HepG2 (cell line): ENCODE measurements at regions not wholly inside any gene's neighbourhood (a gene's known extent, or its start where the extent isn't known, plus 50 kb on each side); places are given as distances from the start of the nearest gene placed in this dataset.

ENCODE experiments used
- ATAC-seq: fragments of 200-7000 bp; cut with Tn5 transposase; 3 replicates; pipeline ENCODE4 v1.9.1; 2020; ENCODE audit warnings: mild to moderate bottlenecking, moderate library complexity
- BruUV-seq: library from RNA; stranded (reverse); fragments of 400-500 nt; replicated peaks from 2 replicates; lab custom pipeline; 2021; lab: Mats Ljungman, UMichigan
- CTCF ChIA-PET: fragments of 300-600 bp; formaldehyde crosslinking; extraction: SDS; loops from one replicate; lab custom pipeline; 2021; ENCODE audit warnings: low total read pairs, inconsistent platforms, low intra/inter-chr PET ratio; lab: Yijun Ruan, JAX
- POLR2A ChIA-PET: fragments of 350-600 bp; sonication (Branson Sonifier 250); formaldehyde crosslinking; loops from one replicate; lab custom pipeline; 2020; ENCODE audit warnings: antibody characterized with exemption, inconsistent platforms; lab: Yijun Ruan, JAX
- DNase-seq: peaks from one replicate; pipeline ENCODE4 v3.0.0-alpha.2; 2015; ENCODE audit warnings: low spot score
- FAIRE-seq: peaks from 3 replicates; lab custom pipeline; 2011; peaks lifted over from hg19 to GRCh38; lab: Jason Lieb, UNC
- H2AFZ ChIP-seq: one replicate; pipeline ENCODE4 v1.6.1; 2011; ENCODE audit warnings: low read length, inconsistent platforms
- H3K27ac ChIP-seq: fragments of 300-600 bp; 3 replicates; pipeline ENCODE4 v1.8.0; 2011; ENCODE audit warnings: mixed run types, mild to moderate bottlenecking, mixed read lengths, low read length, inconsistent platforms; ENCODE audit not compliant: insufficient read depth; ENCODE audit errors: extremely low read length
- H3K27me3 ChIP-seq, 2 experiments: fragments of 200-600 bp in 1 of 2; 2 replicates in 1 of 2; 3 replicates in 1 of 2; pipeline versions ENCODE4 v1.6.0 to v1.8.0; 2011; ENCODE audit warnings: low read length in 2 of 2, mild to moderate bottlenecking in 2 of 2, moderate library complexity in 2 of 2, inconsistent platforms in 1 of 2; ENCODE audit not compliant: insufficient read depth in 2 of 2, control insufficient read depth in 1 of 2
- H3K36me3 ChIP-seq, 2 experiments: fragments of 200-600 bp in 1 of 2; replicated peaks in 1 of 2; 2 replicates in 1 of 2; 3 replicates in 1 of 2; pipeline versions ENCODE4 v1.5.1 to v1.8.0; 2011; ENCODE audit warnings: low read length in 2 of 2, inconsistent platforms in 1 of 2; ENCODE audit not compliant: insufficient read depth in 2 of 2, control insufficient read depth in 1 of 2
- H3K4me1 ChIP-seq: 2 replicates; pipeline ENCODE4 v1.5.1; 2012; ENCODE audit warnings: low read length, inconsistent platforms; ENCODE audit not compliant: insufficient read depth
- H3K4me2 ChIP-seq: 2 replicates; pipeline ENCODE4 v1.6.0; 2011; ENCODE audit warnings: low read depth, low read length, inconsistent platforms
- H3K4me3 ChIP-seq, 3 experiments: fragments of 200-600 bp in 1 of 3; sonication (generic), shearing (Covaris generic) in 1 of 3; replicated peaks in 1 of 3; 2 replicates each; pipeline ENCODE4 v1.5.1; 2011 to 2016; ENCODE audit warnings: low read length in 3 of 3, inconsistent platforms in 2 of 3, low read depth in 2 of 3, mild to moderate bottlenecking in 2 of 3, control low read depth in 1 of 3, mixed read lengths in 1 of 3; ENCODE audit not compliant: insufficient read depth in 1 of 3
- H3K79me2 ChIP-seq: one replicate; pipeline ENCODE4 v1.6.1; 2011; ENCODE audit warnings: low read length, inconsistent platforms; ENCODE audit not compliant: insufficient read depth
- H3K9ac ChIP-seq: 2 replicates; pipeline ENCODE4 v1.6.0; 2011; ENCODE audit warnings: mild to moderate bottlenecking, low read depth, low read length, inconsistent platforms; ENCODE audit not compliant: insufficient read depth
- H3K9me3 ChIP-seq: 2 replicates; pipeline ENCODE4 v1.5.1; 2012; ENCODE audit warnings: mild to moderate bottlenecking, low read length
- H4K20me1 ChIP-seq: 2 replicates; pipeline ENCODE4 v1.6.0; 2011; ENCODE audit warnings: inconsistent platforms, mild to moderate bottlenecking, low read length, moderate library complexity; ENCODE audit not compliant: insufficient read depth
- ARNT ChIP-seq: fragments of 450-650 bp; IDR thresholded peaks from 2 replicates; pipeline ENCODE4 v1.6.1; 2017
- CREB1 ChIP-seq, 2 experiments: fragments of 450-650 bp in 1 of 2; IDR thresholded peaks; 2 replicates each; pipeline ENCODE4 v1.6.1; 2016 to 2017; ENCODE audit warnings: control low read depth in 1 of 2, mild to moderate bottlenecking in 1 of 2, missing compliant biosample characterization in 1 of 2, missing genetic modification characterization in 1 of 2
- KDM5A ChIP-seq: fragments of 200-600 bp; sonication (generic); IDR thresholded peaks from 2 replicates; pipeline ENCODE4 v1.7.0; 2018; ENCODE audit warnings: antibody characterized with exemption, mild to moderate bottlenecking, low read length, borderline replicate concordance
- MAFG ChIP-seq: sonication (generic); formaldehyde crosslinking; IDR thresholded peaks from 2 replicates; pipeline ENCODE4 v1.5.1; 2020; ENCODE audit warnings: mild to moderate bottlenecking, missing genetic modification reagents
- MXI1 ChIP-seq: IDR thresholded peaks from 3 replicates; pipeline ENCODE4 v1.6.1; 2012; ENCODE audit warnings: low read depth, low read length, inconsistent platforms, borderline replicate concordance
- PCBP1 ChIP-seq: fragments of 200-400 bp; formaldehyde crosslinking; IDR thresholded peaks from 2 replicates; pipeline ENCODE4 v1.6.1; 2017; ENCODE audit warnings: mild to moderate bottlenecking, low read depth, low read length, borderline replicate concordance
- SAFB2 ChIP-seq: sonication (generic); formaldehyde crosslinking; IDR thresholded peaks from 2 replicates; pipeline ENCODE4 v1.5.1; 2020; ENCODE audit warnings: missing genetic modification reagents, low read depth, mild to moderate bottlenecking, borderline replicate concordance
- ZBTB1 ChIP-seq: sonication (generic); formaldehyde crosslinking; IDR thresholded peaks from 2 replicates; pipeline ENCODE4 v1.4.0; 2020; ENCODE audit warnings: missing genetic modification reagents, borderline replicate concordance
- ZBTB38 ChIP-seq: sonication (generic); formaldehyde crosslinking; IDR thresholded peaks from 2 replicates; pipeline ENCODE4 v1.5.1; 2020; ENCODE audit warnings: mild to moderate bottlenecking, missing genetic modification reagents
- ZFP36L2 ChIP-seq: sonication (generic); formaldehyde crosslinking; IDR thresholded peaks from 2 replicates; pipeline ENCODE4 v1.4.0; 2020; ENCODE audit warnings: missing genetic modification reagents
- ZFP41 ChIP-seq: sonication (generic); formaldehyde crosslinking; IDR thresholded peaks from 2 replicates; pipeline ENCODE4 v1.4.0; 2020; ENCODE audit warnings: mild to moderate bottlenecking, missing genetic modification reagents, borderline replicate concordance
- ZNF235 ChIP-seq: sonication (generic); formaldehyde crosslinking; IDR thresholded peaks from 2 replicates; pipeline ENCODE4 v1.8.1; 2023; ENCODE audit warnings: mild to moderate bottlenecking, missing genetic modification reagents, borderline replicate concordance
- ZNF329 ChIP-seq: sonication (generic); formaldehyde crosslinking; IDR thresholded peaks from 2 replicates; pipeline ENCODE4 v1.9.0; 2021; ENCODE audit warnings: low read depth, mild to moderate bottlenecking, missing genetic modification reagents
- ZNF432 ChIP-seq: sonication (generic); formaldehyde crosslinking; IDR thresholded peaks from 2 replicates; pipeline ENCODE4 v1.5.0; 2020; ENCODE audit warnings: missing genetic modification reagents, mild to moderate bottlenecking, borderline replicate concordance
- WGBS: methylation state at CpG from one replicate; pipeline ENCODE4 v1.1.6; 2017; ENCODE audit warnings: low lambda C conversion rate; 5-methylcytosine and 5-hydroxymethylcytosine counted together
- in situ Hi-C: cut with HindIII; loops from 2 replicates; pipeline ENCODE4 v1.10.0; 2017; ENCODE audit warnings: low pct_unique_long_range_greater_than_20kb; ENCODE audit not compliant: extremely low pct_ligation_motif_present
- intact Hi-C: fragments of 100-400 bp; cut with micrococcal nuclease; formaldehyde crosslinking; loops from one replicate; pipeline ENCODE4 v1.10.0; 2022; ENCODE audit not compliant: unreplicated experiment
- TF ChIP-seq, protein P1 (sequence below): sonication (generic); formaldehyde crosslinking; IDR thresholded peaks from 2 replicates; pipeline ENCODE4 v1.4.0; 2020; ENCODE audit warnings: missing genetic modification reagents; ENCODE audit errors: not compliant biosample characterization
- TF ChIP-seq, protein P2 (sequence below): sonication (generic); IDR thresholded peaks from 2 replicates; pipeline ENCODE4 v1.6.1; 2016; ENCODE audit warnings: low read depth, borderline replicate concordance
- TF ChIP-seq, protein P3 (sequence below): sonication (generic); formaldehyde crosslinking; IDR thresholded peaks from 2 replicates; pipeline ENCODE4 v1.5.1; 2020; ENCODE audit warnings: mild to moderate bottlenecking, missing genetic modification reagents, borderline replicate concordance

DNA sequence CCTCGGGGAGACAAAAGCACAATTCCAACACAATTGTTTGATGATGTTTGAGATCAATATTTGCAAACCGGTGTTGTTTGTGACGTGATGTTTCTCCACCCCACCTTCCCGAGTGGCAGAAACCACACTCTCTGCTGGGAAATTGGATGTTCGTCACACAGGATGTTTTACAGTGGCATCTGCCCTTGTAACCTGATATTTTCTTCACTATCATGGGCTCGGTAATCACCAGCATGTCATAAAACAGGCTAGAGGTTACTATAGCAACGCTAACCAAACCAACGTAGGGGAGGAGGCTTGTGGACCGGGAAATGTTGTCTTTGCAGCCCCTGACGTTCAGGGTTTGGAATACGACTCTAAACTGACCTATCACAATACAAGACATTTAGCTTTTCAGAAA lies 454.5 kb downstream of the IRS2 start:
- Histone ChIP-seq H3K9me3 (peaks cover 18% of the 10 kb centered on the region; the same call in 1 of the 2 replicates), H3K9ac (no peak overlapping the region), H3K36me3 (no peaks in the 10 kb centered on the region), H3K27ac (no peak overlapping the region), H3K4me2 (no peak overlapping the region), H2AFZ (no peak overlapping the region), H4K20me1 (no peaks in the 10 kb centered on the region), H3K4me3 (no peak overlapping the region), H3K27me3 (no peaks in the 10 kb centered on the region; a peak in 1 of 5 replicates), H3K79me2 (no peaks in the 10 kb centered on the region), H3K4me1 (no peaks in the 10 kb centered on the region)
- ChIA-PET POLR2A (no interaction called here), CTCF (no interaction called here)
- in situ Hi-C loops (no loop called here), intact Hi-C loops (no loop called here)
- ATAC-seq (no peak), DNase-seq (no peak), FAIRE-seq (no peak)
- BruUV-seq, result no TSS peak
- WGBS, result 8% methylated on average over 9 of the region's 11 CpGs
- peak; percentile 53; the same call in 1 of the 2 replicates for TF ChIP-seq CREB1 (IDR thresholded peaks at IDR 0.05)
- no peak for TF ChIP-seq CREB1 (CRISPR knock-in tag; IDR thresholded peaks at IDR 0.05)
- TF ChIP-seq, protein P1, sequence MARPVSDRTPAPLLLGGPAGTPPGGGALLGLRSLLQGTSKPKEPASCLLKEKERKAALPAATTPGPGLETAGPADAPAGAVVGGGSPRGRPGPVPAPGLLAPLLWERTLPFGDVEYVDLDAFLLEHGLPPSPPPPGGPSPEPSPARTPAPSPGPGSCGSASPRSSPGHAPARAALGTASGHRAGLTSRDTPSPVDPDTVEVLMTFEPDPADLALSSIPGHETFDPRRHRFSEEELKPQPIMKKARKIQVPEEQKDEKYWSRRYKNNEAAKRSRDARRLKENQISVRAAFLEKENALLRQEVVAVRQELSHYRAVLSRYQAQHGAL (CRISPR knock-in tag), result no peak

DNA sequence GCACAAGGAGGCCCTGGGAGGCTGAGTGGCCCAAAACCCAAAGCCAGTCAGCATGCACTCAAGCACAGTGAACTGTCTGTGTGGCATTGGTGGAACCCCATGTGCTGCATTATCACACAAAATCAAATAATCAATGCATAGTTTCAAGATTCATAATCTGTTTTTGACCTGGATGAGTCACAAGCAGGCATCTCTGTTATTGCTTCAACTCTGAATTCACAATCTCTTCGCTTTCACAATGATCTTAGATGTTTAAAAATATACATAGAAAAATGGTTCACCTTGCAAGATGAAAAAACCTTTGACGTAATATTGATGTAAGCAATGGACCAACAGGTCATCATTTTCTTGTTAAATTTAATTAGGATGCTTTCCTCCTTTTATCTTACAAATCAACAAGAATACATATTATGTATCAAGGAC lies 455.4 kb downstream of the IRS2 start:
- H3K79me2 ChIP-seq, result no peaks in the 10 kb centered on the region
- no peaks in the 10 kb centered on the region for H3K4me1 ChIP-seq
- H3K36me3 ChIP-seq, result no peaks in the 10 kb centered on the region
- WGBS, result 7% methylated on average over 2 of the region's 2 CpGs
- FAIRE-seq (no peak), ATAC-seq (no peak), DNase-seq (no peak)
- BruUV-seq, result no TSS peak
- H4K20me1 ChIP-seq, result no peaks in the 10 kb centered on the region
- no peak overlapping the region for H3K4me2 ChIP-seq
- no peak overlapping the region for H2AFZ ChIP-seq
- POLR2A ChIA-PET, result no interaction called here
- H3K27me3 ChIP-seq, result no peaks in the 10 kb centered on the region; a peak in 1 of 5 replicates
- H3K27ac ChIP-seq, result no peak overlapping the region
- peaks cover 24% of the 10 kb centered on the region; the same call in 1 of the 2 replicates for H3K9me3 ChIP-seq
- CTCF ChIA-PET, result no interaction called here
- no peak overlapping the region for H3K4me3 ChIP-seq
- in situ Hi-C loops, result no loop called here
- H3K9ac ChIP-seq, result no peak overlapping the region
- intact Hi-C loops, result no loop called here
- TF ChIP-seq MAFG (CRISPR knock-in tag) (no peak), ZNF329 (CRISPR knock-in tag) (no peak), ZNF432 (CRISPR knock-in tag) (no peak), SAFB2 (CRISPR knock-in tag) (no peak), ARNT (no peak), ZFP41 (no peak), ZFP36L2 (CRISPR knock-in tag) (no peak), MXI1 (no peak), PCBP1 (no peak), KDM5A (no peak), ZNF235 (no peak), ZBTB1 (CRISPR knock-in tag) (no peak), ZBTB38 (CRISPR knock-in tag) (no peak)
- TF ChIP-seq, protein P2, sequence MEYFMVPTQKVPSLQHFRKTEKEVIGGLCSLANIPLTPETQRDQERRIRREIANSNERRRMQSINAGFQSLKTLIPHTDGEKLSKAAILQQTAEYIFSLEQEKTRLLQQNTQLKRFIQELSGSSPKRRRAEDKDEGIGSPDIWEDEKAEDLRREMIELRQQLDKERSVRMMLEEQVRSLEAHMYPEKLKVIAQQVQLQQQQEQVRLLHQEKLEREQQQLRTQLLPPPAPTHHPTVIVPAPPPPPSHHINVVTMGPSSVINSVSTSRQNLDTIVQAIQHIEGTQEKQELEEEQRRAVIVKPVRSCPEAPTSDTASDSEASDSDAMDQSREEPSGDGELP, result no peak
- TF ChIP-seq, protein P3, sequence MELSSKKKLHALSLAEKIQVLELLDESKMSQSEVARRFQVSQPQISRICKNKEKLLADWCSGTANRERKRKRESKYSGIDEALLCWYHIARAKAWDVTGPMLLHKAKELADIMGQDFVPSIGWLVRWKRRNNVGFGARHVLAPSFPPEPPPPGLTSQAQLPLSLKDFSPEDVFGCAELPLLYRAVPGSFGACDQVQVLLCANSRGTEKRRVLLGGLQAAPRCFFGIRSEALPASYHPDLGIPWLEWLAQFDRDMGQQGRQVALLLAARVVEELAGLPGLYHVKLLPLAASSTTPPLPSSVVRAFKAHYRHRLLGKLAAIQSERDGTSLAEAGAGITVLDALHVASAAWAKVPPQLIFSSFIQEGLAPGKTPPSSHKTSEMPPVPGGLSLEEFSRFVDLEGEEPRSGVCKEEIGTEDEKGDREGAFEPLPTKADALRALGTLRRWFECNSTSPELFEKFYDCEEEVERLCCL (CRISPR knock-in tag), result no peak
